WTC11 (cell line): ENCODE measurements at regions not wholly inside any gene's neighbourhood (a gene's known extent, or its start where the extent isn't known, plus 50 kb on each side); places are given as distances from the start of the nearest gene placed in this dataset.

Experiments
- ATAC-seq: fragments of 200-7000 bp; cut with Tn5 transposase; 2 replicates; pipeline ENCODE4 v1.10.0; 2021; ENCODE audit warnings: mild to moderate bottlenecking, moderate library complexity
- CTCF ChIA-PET: fragments of 300-600 bp; sonication (Branson Sonifier 250); formaldehyde crosslinking; loops from one replicate; lab custom pipeline; 2021; ENCODE audit warnings: antibody characterized with exemption; lab: Charles Lee
- POLR2A ChIA-PET: fragments of 350-600 bp; sonication (Branson Sonifier 250); formaldehyde crosslinking; loops from one replicate; lab custom pipeline; 2021; ENCODE audit warnings: antibody characterized with exemption; lab: Charles Lee
- DNase-seq: peaks from one replicate; pipeline ENCODE4 v3.0.0; 2021; ENCODE audit warnings: low spot score
- H3K27ac Mint-ChIP-seq: 2 replicates; pipeline ENCODE4 v1.8.0; 2021; ENCODE audit warnings: mixed read lengths
- H3K27me3 Mint-ChIP-seq: 2 replicates; pipeline ENCODE4 v1.8.0; 2021; ENCODE audit warnings: low read depth, mild to moderate bottlenecking, moderate library complexity, mixed read lengths
- H3K36me3 Mint-ChIP-seq: 2 replicates; pipeline ENCODE4 v1.8.0; 2021; ENCODE audit warnings: mixed read lengths
- H3K4me1 Mint-ChIP-seq: 2 replicates; pipeline ENCODE4 v1.8.0; 2022; ENCODE audit warnings: mixed read lengths
- H3K4me3 Mint-ChIP-seq: 2 replicates; pipeline ENCODE4 v1.8.0; 2021; ENCODE audit warnings: mild to moderate bottlenecking, moderate library complexity, mixed read lengths
- H3K9me3 Mint-ChIP-seq: 2 replicates; pipeline ENCODE4 v1.8.0; 2021; ENCODE audit warnings: mixed read lengths
- ELF4 ChIP-seq: sonication (generic); formaldehyde crosslinking; IDR thresholded peaks from 2 replicates; pipeline ENCODE4 v1.8.1; 2022; ENCODE audit warnings: low read depth, mild to moderate bottlenecking, moderate library complexity, missing genetic modification reagents
- ETV6 ChIP-seq: sonication (generic); formaldehyde crosslinking; IDR thresholded peaks from 2 replicates; pipeline ENCODE4 v1.8.1; 2022; ENCODE audit warnings: mild to moderate bottlenecking, missing genetic modification reagents
- FOXP1 ChIP-seq: sonication (generic); formaldehyde crosslinking; IDR thresholded peaks from 2 replicates; pipeline ENCODE4 v1.8.0; 2022; ENCODE audit warnings: missing genetic modification reagents, mild to moderate bottlenecking, moderate library complexity, borderline replicate concordance
- IRF2 ChIP-seq: sonication (generic); formaldehyde crosslinking; IDR thresholded peaks from 2 replicates; pipeline ENCODE4 v1.8.0; 2022; ENCODE audit warnings: low read depth, missing genetic modification reagents, borderline replicate concordance
- JUN ChIP-seq: sonication (generic); formaldehyde crosslinking; IDR thresholded peaks from 2 replicates; pipeline ENCODE4 v1.8.0; 2023; ENCODE audit warnings: mild to moderate bottlenecking, missing genetic modification reagents
- NFE2L1 ChIP-seq: sonication (generic); formaldehyde crosslinking; IDR thresholded peaks from 2 replicates; pipeline ENCODE4 v1.8.1; 2023; ENCODE audit warnings: missing genetic modification reagents
- NR1H2 ChIP-seq: sonication (generic); formaldehyde crosslinking; IDR thresholded peaks from 2 replicates; pipeline ENCODE4 v1.9.0; 2021; ENCODE audit warnings: mild to moderate bottlenecking, moderate library complexity, missing genetic modification reagents
- NR2C2 ChIP-seq: sonication (generic); formaldehyde crosslinking; IDR thresholded peaks from 2 replicates; pipeline ENCODE4 v1.8.0; 2022; ENCODE audit warnings: mild to moderate bottlenecking, missing genetic modification reagents
- RORB ChIP-seq: fragments of 250-450 bp; sonication (Bioruptor Pico); IDR thresholded peaks from 2 replicates; pipeline ENCODE4 v1.9.0; 2021; ENCODE audit warnings: mild to moderate bottlenecking
- ZNF121 ChIP-seq: sonication (generic); formaldehyde crosslinking; IDR thresholded peaks from 2 replicates; pipeline ENCODE4 v1.8.0; 2023; ENCODE audit warnings: missing genetic modification reagents
- ZNF396 ChIP-seq: fragments of 250-450 bp; sonication (Bioruptor Pico); IDR thresholded peaks from 2 replicates; pipeline ENCODE4 v1.8.0; 2021; ENCODE audit warnings: mild to moderate bottlenecking, moderate library complexity, borderline replicate concordance
- TF ChIP-seq, protein P1 (sequence below): sonication (generic); formaldehyde crosslinking; IDR thresholded peaks from 2 replicates; pipeline ENCODE4 v1.8.1; 2023; ENCODE audit warnings: mild to moderate bottlenecking, missing genetic modification reagents
- TF ChIP-seq, protein P2 (sequence below): sonication (generic); formaldehyde crosslinking; IDR thresholded peaks from 2 replicates; pipeline ENCODE4 v1.8.0; 2022; ENCODE audit warnings: mild to moderate bottlenecking, missing genetic modification reagents
- TF ChIP-seq, protein P3 (sequence below): sonication (generic); formaldehyde crosslinking; IDR thresholded peaks from 2 replicates; pipeline ENCODE4 v1.8.1; 2022; ENCODE audit warnings: mild to moderate bottlenecking, missing genetic modification reagents, moderate library complexity, borderline replicate concordance
- TF ChIP-seq, protein P4 (sequence below): sonication (generic); formaldehyde crosslinking; IDR thresholded peaks from 2 replicates; pipeline ENCODE4 v1.8.0; 2022; ENCODE audit warnings: mild to moderate bottlenecking, missing genetic modification reagents
- TF ChIP-seq, protein P5 (sequence below): sonication (generic); formaldehyde crosslinking; IDR thresholded peaks from 2 replicates; pipeline ENCODE4 v1.8.1; 2023; ENCODE audit warnings: mild to moderate bottlenecking, missing genetic modification reagents
- TF ChIP-seq, protein P6 (sequence below): sonication (generic); formaldehyde crosslinking; IDR thresholded peaks from 2 replicates; pipeline ENCODE4 v1.8.1; 2023; ENCODE audit warnings: mild to moderate bottlenecking, missing genetic modification reagents, moderate library complexity
- TF ChIP-seq, protein P7 (sequence below): sonication (generic); formaldehyde crosslinking; IDR thresholded peaks from 2 replicates; pipeline ENCODE4 v1.8.0; 2022; ENCODE audit warnings: mild to moderate bottlenecking, missing genetic modification reagents
- TF ChIP-seq, protein P8 (sequence below): sonication (generic); formaldehyde crosslinking; IDR thresholded peaks from 2 replicates; pipeline ENCODE4 v1.8.1; 2022; ENCODE audit warnings: low read depth, mild to moderate bottlenecking, moderate library complexity, missing genetic modification reagents, borderline replicate concordance

DNA sequence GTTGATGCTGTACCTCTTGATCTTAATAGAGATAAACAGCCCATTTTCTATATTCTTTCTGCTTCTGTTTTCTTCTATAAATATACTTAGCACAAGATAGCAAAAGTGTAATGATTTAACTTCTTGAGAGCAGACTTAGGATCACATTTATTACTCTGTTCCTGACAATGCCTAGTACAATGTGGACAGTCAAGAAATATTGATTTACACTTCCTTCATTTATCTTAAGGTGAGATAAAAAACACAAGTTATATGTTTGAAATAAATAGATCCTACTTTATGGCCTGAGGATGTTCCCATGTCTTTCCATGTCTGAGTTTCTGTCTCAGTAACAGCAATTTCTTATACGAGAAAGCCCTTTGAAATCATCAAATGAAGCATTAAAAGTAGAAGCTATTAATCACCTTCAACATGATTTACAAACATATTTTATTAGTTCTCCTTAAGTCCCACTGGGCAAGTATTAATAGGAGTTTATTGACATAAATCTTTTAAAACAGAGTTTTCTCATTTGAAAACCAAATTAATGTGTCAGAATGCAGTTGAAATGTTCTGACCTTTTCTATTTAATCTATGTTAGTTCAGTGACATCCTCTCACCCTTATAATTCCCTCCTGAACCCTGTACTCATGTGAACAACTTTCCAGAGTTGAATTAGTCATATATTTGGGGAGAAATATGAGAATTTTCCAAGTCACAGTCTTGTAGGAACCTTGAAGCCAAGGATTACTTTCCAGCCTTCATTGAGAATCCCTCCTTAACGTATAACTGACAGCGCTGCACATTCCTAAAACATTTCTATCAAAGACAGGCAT is 1611.7 kb upstream of the TENM4 start:
- Mint-ChIP-seq H3K27ac (no peak overlapping the region), H3K4me1 (peaks cover 6% of the 10 kb centered on the region)
- CTCF ChIA-PET = no interaction called here

DNA sequence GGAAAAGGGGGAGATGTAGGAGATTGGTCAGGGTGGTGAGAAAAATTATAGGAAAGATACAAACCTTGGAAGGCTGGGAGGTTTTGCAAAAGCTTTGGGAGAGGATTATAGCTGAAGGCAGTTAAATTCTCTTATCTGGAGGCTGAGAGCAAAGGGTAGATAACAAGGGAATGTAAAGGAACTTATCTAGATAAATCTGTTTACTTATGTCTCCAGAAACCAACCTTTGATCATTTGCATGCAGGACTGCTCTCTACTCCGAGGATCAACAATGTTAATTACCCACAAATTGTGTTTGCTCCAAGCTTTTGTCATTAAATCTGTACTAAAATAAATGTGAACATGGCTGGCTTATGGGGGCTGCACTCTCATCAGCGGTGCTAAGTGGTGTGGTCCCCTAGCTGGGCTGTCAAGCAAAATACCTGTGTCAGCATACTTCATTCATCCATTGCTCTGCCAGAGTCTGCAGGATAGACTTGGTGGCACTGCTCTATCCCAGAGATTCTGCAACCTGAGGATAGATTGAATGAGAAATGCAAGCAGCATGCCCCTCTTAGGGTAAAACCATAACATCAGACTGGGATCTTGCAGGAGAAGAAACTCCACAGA is 1599.2 kb upstream of the TENM4 start:
- no peak for ATAC-seq
- CTCF ChIA-PET = interaction anchor here (1.3 kb wide), 1 partner anchor 11 kb away, joined by 3 read pairs; no protein-coding TSS in a partner anchor
- peaks cover 40% of the 10 kb centered on the region for H3K9me3 Mint-ChIP-seq
- no peak for DNase-seq
- POLR2A ChIA-PET = no interaction called here
- no peak overlapping the region for H3K4me3 Mint-ChIP-seq
- peaks cover 4% of the 10 kb centered on the region; the same call in 1 of the 2 replicates for H3K4me1 Mint-ChIP-seq
- peaks cover 20% of the 10 kb centered on the region for H3K36me3 Mint-ChIP-seq
- H3K27ac Mint-ChIP-seq = no peak overlapping the region
- H3K27me3 Mint-ChIP-seq = no peaks in the 10 kb centered on the region
- TF ChIP-seq JUN (CRISPR knock-in tag) (no peak), IRF2 (CRISPR knock-in tag) (no peak), ELF4 (CRISPR knock-in tag) (no peak), FOXP1 (CRISPR knock-in tag) (no peak), NFE2L1 (CRISPR knock-in tag) (no peak), ZNF396 (CRISPR knock-in tag) (no peak)
- TF ChIP-seq, protein P1, sequence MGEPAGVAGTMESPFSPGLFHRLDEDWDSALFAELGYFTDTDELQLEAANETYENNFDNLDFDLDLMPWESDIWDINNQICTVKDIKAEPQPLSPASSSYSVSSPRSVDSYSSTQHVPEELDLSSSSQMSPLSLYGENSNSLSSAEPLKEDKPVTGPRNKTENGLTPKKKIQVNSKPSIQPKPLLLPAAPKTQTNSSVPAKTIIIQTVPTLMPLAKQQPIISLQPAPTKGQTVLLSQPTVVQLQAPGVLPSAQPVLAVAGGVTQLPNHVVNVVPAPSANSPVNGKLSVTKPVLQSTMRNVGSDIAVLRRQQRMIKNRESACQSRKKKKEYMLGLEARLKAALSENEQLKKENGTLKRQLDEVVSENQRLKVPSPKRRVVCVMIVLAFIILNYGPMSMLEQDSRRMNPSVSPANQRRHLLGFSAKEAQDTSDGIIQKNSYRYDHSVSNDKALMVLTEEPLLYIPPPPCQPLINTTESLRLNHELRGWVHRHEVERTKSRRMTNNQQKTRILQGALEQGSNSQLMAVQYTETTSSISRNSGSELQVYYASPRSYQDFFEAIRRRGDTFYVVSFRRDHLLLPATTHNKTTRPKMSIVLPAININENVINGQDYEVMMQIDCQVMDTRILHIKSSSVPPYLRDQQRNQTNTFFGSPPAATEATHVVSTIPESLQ (CRISPR knock-in tag) = no peak
- TF ChIP-seq, protein P2, sequence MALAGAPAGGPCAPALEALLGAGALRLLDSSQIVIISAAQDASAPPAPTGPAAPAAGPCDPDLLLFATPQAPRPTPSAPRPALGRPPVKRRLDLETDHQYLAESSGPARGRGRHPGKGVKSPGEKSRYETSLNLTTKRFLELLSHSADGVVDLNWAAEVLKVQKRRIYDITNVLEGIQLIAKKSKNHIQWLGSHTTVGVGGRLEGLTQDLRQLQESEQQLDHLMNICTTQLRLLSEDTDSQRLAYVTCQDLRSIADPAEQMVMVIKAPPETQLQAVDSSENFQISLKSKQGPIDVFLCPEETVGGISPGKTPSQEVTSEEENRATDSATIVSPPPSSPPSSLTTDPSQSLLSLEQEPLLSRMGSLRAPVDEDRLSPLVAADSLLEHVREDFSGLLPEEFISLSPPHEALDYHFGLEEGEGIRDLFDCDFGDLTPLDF = no peak
- TF ChIP-seq, protein P3, sequence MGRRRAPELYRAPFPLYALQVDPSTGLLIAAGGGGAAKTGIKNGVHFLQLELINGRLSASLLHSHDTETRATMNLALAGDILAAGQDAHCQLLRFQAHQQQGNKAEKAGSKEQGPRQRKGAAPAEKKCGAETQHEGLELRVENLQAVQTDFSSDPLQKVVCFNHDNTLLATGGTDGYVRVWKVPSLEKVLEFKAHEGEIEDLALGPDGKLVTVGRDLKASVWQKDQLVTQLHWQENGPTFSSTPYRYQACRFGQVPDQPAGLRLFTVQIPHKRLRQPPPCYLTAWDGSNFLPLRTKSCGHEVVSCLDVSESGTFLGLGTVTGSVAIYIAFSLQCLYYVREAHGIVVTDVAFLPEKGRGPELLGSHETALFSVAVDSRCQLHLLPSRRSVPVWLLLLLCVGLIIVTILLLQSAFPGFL (CRISPR knock-in tag) = no peak

More for the DNA sequence above, 1611.7 kb upstream of the TENM4 start:
- ATAC-seq (no peak), DNase-seq (no peak)
- POLR2A ChIA-PET = no interaction called here
- H3K4me3 Mint-ChIP-seq = no peak overlapping the region
- H3K36me3 Mint-ChIP-seq = no peaks in the 10 kb centered on the region
- TF ChIP-seq, protein P4, sequence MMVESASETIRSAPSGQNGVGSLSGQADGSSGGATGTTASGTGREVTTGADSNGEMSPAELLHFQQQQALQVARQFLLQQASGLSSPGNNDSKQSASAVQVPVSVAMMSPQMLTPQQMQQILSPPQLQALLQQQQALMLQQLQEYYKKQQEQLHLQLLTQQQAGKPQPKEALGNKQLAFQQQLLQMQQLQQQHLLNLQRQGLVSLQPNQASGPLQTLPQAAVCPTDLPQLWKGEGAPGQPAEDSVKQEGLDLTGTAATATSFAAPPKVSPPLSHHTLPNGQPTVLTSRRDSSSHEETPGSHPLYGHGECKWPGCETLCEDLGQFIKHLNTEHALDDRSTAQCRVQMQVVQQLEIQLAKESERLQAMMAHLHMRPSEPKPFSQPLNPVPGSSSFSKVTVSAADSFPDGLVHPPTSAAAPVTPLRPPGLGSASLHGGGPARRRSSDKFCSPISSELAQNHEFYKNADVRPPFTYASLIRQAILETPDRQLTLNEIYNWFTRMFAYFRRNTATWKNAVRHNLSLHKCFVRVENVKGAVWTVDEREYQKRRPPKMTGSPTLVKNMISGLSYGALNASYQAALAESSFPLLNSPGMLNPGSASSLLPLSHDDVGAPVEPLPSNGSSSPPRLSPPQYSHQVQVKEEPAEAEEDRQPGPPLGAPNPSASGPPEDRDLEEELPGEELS (CRISPR knock-in tag) = no peak
- TF ChIP-seq NFE2L1 (CRISPR knock-in tag) (no peak), RORB (CRISPR knock-in tag) (no peak), ETV6 (CRISPR knock-in tag) (no peak), ZNF121 (CRISPR knock-in tag) (no peak), NR2C2 (no peak), NR1H2 (CRISPR knock-in tag) (no peak)
- TF ChIP-seq, protein P5, sequence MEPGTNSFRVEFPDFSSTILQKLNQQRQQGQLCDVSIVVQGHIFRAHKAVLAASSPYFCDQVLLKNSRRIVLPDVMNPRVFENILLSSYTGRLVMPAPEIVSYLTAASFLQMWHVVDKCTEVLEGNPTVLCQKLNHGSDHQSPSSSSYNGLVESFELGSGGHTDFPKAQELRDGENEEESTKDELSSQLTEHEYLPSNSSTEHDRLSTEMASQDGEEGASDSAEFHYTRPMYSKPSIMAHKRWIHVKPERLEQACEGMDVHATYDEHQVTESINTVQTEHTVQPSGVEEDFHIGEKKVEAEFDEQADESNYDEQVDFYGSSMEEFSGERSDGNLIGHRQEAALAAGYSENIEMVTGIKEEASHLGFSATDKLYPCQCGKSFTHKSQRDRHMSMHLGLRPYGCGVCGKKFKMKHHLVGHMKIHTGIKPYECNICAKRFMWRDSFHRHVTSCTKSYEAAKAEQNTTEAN = no peak
- TF ChIP-seq, protein P6, sequence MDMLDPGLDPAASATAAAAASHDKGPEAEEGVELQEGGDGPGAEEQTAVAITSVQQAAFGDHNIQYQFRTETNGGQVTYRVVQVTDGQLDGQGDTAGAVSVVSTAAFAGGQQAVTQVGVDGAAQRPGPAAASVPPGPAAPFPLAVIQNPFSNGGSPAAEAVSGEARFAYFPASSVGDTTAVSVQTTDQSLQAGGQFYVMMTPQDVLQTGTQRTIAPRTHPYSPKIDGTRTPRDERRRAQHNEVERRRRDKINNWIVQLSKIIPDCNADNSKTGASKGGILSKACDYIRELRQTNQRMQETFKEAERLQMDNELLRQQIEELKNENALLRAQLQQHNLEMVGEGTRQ (CRISPR knock-in tag) = no peak
- TF ChIP-seq, protein P7, sequence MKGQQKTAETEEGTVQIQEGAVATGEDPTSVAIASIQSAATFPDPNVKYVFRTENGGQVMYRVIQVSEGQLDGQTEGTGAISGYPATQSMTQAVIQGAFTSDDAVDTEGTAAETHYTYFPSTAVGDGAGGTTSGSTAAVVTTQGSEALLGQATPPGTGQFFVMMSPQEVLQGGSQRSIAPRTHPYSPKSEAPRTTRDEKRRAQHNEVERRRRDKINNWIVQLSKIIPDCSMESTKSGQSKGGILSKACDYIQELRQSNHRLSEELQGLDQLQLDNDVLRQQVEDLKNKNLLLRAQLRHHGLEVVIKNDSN (CRISPR knock-in tag) = no peak
- TF ChIP-seq, protein P8, sequence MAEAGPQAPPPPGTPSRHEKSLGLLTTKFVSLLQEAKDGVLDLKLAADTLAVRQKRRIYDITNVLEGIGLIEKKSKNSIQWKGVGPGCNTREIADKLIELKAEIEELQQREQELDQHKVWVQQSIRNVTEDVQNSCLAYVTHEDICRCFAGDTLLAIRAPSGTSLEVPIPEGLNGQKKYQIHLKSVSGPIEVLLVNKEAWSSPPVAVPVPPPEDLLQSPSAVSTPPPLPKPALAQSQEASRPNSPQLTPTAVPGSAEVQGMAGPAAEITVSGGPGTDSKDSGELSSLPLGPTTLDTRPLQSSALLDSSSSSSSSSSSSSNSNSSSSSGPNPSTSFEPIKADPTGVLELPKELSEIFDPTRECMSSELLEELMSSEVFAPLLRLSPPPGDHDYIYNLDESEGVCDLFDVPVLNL (CRISPR knock-in tag) = no peak
- TF ChIP-seq, protein P1 (CRISPR knock-in tag) = no peak
- TF ChIP-seq, all 79 proteins: peak for 0
- no peaks in the 10 kb centered on the region for H3K9me3 Mint-ChIP-seq
- no peaks in the 10 kb centered on the region for H3K27me3 Mint-ChIP-seq
